Breast epithelium (tissue), 3 donors: ENCODE measurements at regions not wholly inside any gene's neighbourhood (a gene's known extent, or its start where the extent isn't known, plus 50 kb on each side); places are given as distances from the start of the nearest gene placed in this dataset.

ENCODE experiments used
- POLR2A ChIP-seq: fragments of 450-650 bp; IDR thresholded peaks from one replicate; pipeline ENCODE4 v1.6.1; 2016; ENCODE audit warnings: antibody characterized with exemption, mild to moderate bottlenecking, moderate library complexity
- POLR2AphosphoS5 ChIP-seq, 3 donors: sonication (generic); formaldehyde crosslinking; IDR thresholded peaks; one replicate each; pipeline ENCODE4 v1.6.1; 2017; ENCODE audit warnings: antibody characterized with exemption in 3 of 3
- TF ChIP-seq, protein P1 (sequence below), 3 donors: fragments of 450-650 bp; IDR thresholded peaks; one replicate each; pipeline ENCODE4 v1.5.1; 2016 to 2017; ENCODE audit warnings: antibody characterized with exemption in 3 of 3, mild to moderate bottlenecking in 3 of 3, moderate library complexity in 3 of 3

GRCh38 chr2:151002959-151003600 is 258.6 kb downstream of the RBM43 start:
- TF ChIP-seq, protein P1, sequence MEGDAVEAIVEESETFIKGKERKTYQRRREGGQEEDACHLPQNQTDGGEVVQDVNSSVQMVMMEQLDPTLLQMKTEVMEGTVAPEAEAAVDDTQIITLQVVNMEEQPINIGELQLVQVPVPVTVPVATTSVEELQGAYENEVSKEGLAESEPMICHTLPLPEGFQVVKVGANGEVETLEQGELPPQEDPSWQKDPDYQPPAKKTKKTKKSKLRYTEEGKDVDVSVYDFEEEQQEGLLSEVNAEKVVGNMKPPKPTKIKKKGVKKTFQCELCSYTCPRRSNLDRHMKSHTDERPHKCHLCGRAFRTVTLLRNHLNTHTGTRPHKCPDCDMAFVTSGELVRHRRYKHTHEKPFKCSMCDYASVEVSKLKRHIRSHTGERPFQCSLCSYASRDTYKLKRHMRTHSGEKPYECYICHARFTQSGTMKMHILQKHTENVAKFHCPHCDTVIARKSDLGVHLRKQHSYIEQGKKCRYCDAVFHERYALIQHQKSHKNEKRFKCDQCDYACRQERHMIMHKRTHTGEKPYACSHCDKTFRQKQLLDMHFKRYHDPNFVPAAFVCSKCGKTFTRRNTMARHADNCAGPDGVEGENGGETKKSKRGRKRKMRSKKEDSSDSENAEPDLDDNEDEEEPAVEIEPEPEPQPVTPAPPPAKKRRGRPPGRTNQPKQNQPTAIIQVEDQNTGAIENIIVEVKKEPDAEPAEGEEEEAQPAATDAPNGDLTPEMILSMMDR (IDR thresholded peaks at IDR 0.05) = no peak
- TF ChIP-seq POLR2A = no peak
- TF ChIP-seq POLR2AphosphoS5 (IDR thresholded peaks at IDR 0.05) = no peak
